ENCODE measurements at regions not wholly inside any gene's neighbourhood (a gene's known extent, or its start where the extent isn't known, plus 50 kb on each side); places are given as distances from the start of the nearest gene placed in this dataset.

GRCh38 chr14:29442696-29443095, 485.0 kb downstream of the PRKD1 start:
- Mint-ChIP-seq H3K9me3 (peaks cover 36% of the 10 kb centered on the region), H3K4me1 (ENCODE audit: low read depth) (no peaks in the 10 kb centered on the region), H3K36me3 (ENCODE audit: low read depth) (no peaks in the 10 kb centered on the region), H3K4me3 (no peak overlapping the region), H3K27ac (no peak overlapping the region), H3K27me3 (ENCODE audit: low read depth) (no peaks in the 10 kb centered on the region)

- H3K9me3 Mint-ChIP-seq: peaks cover 28% of the 10 kb centered on the region
- H3K27me3 Mint-ChIP-seq (ENCODE audit: low read depth): no peaks in the 10 kb centered on the region
- H3K27ac Mint-ChIP-seq: no peak overlapping the region
- H3K4me3 Mint-ChIP-seq: no peak overlapping the region
- H3K4me1 Mint-ChIP-seq (ENCODE audit: low read depth): no peaks in the 10 kb centered on the region
- H3K36me3 Mint-ChIP-seq (ENCODE audit: low read depth): no peaks in the 10 kb centered on the region
Observed at GRCh38 chr14:29444216-29444615, 483.4 kb downstream of the PRKD1 start.

- Mint-ChIP-seq H3K9me3 (peaks cover 28% of the 10 kb centered on the region), H3K36me3 (ENCODE audit: low read depth) (no peaks in the 10 kb centered on the region), H3K27ac (no peak overlapping the region), H3K4me1 (ENCODE audit: low read depth) (no peaks in the 10 kb centered on the region), H3K4me3 (no peak overlapping the region), H3K27me3 (ENCODE audit: low read depth) (no peaks in the 10 kb centered on the region)
Observed at GRCh38 chr14:29444805-29445204, 482.8 kb downstream of the PRKD1 start.

- H3K27me3 Mint-ChIP-seq (ENCODE audit: low read depth): no peaks in the 10 kb centered on the region
- H3K36me3 Mint-ChIP-seq (ENCODE audit: low read depth): no peaks in the 10 kb centered on the region
- H3K27ac Mint-ChIP-seq: no peak overlapping the region
- H3K9me3 Mint-ChIP-seq: peaks cover 38% of the 10 kb centered on the region
- H3K4me1 Mint-ChIP-seq (ENCODE audit: low read depth): no peaks in the 10 kb centered on the region
- H3K4me3 Mint-ChIP-seq: no peak overlapping the region
Observed at GRCh38 chr14:29446971-29447370, 480.7 kb downstream of the PRKD1 start.

- no peaks in the 10 kb centered on the region for H3K4me1 Mint-ChIP-seq (ENCODE audit: low read depth)
Observed at GRCh38 chr14:29451941-29452340, 475.7 kb downstream of the PRKD1 start.

GRCh38 chr14:29453045-29453444, 474.6 kb downstream of the PRKD1 start:
- Mint-ChIP-seq H3K9me3 (peaks cover 10% of the 10 kb centered on the region), H3K36me3 (ENCODE audit: low read depth) (no peaks in the 10 kb centered on the region), H3K4me3 (no peak overlapping the region), H3K27ac (no peak overlapping the region), H3K27me3 (ENCODE audit: low read depth) (no peaks in the 10 kb centered on the region), H3K4me1 (ENCODE audit: low read depth) (no peaks in the 10 kb centered on the region)

More at GRCh38 chr14:29451941-29452340, 475.7 kb downstream of the PRKD1 start:
- Mint-ChIP-seq H3K27ac (no peak overlapping the region), H3K36me3 (ENCODE audit: low read depth) (no peaks in the 10 kb centered on the region), H3K4me3 (no peak overlapping the region), H3K9me3 (peaks cover 11% of the 10 kb centered on the region), H3K27me3 (ENCODE audit: low read depth) (no peaks in the 10 kb centered on the region)

- no peaks in the 10 kb centered on the region for H3K4me1 Mint-ChIP-seq (ENCODE audit: low read depth)
- no peak overlapping the region for H3K4me3 Mint-ChIP-seq
- H3K27me3 Mint-ChIP-seq (ENCODE audit: low read depth): no peaks in the 10 kb centered on the region
- peaks cover 10% of the 10 kb centered on the region for H3K9me3 Mint-ChIP-seq
- no peak overlapping the region for H3K27ac Mint-ChIP-seq
- no peaks in the 10 kb centered on the region for H3K36me3 Mint-ChIP-seq (ENCODE audit: low read depth)
Observed at GRCh38 chr14:29454026-29454693, 473.5 kb downstream of the PRKD1 start.

GRCh38 chr14:29458547-29458946, 469.1 kb downstream of the PRKD1 start:
- no peaks in the 10 kb centered on the region for H3K4me1 Mint-ChIP-seq (ENCODE audit: low read depth)
- H3K36me3 Mint-ChIP-seq (ENCODE audit: low read depth): no peaks in the 10 kb centered on the region
- no peak overlapping the region for H3K4me3 Mint-ChIP-seq
- H3K27me3 Mint-ChIP-seq (ENCODE audit: low read depth): no peaks in the 10 kb centered on the region
- peaks cover 10% of the 10 kb centered on the region for H3K9me3 Mint-ChIP-seq
- H3K27ac Mint-ChIP-seq: no peak overlapping the region

GRCh38 chr14:29459531-29459930, 468.1 kb downstream of the PRKD1 start:
- H3K36me3 Mint-ChIP-seq (ENCODE audit: low read depth): no peaks in the 10 kb centered on the region
- peaks cover 10% of the 10 kb centered on the region for H3K9me3 Mint-ChIP-seq
- H3K4me3 Mint-ChIP-seq: no peak overlapping the region
- no peaks in the 10 kb centered on the region for H3K4me1 Mint-ChIP-seq (ENCODE audit: low read depth)
- H3K27me3 Mint-ChIP-seq (ENCODE audit: low read depth): no peaks in the 10 kb centered on the region
- no peak overlapping the region for H3K27ac Mint-ChIP-seq

GRCh38 chr14:29459969-29460560, 467.6 kb downstream of the PRKD1 start:
- H3K36me3 Mint-ChIP-seq (ENCODE audit: low read depth): no peaks in the 10 kb centered on the region
- H3K4me1 Mint-ChIP-seq (ENCODE audit: low read depth): no peaks in the 10 kb centered on the region
- H3K9me3 Mint-ChIP-seq: peaks cover 10% of the 10 kb centered on the region
- H3K4me3 Mint-ChIP-seq: no peak overlapping the region
- no peaks in the 10 kb centered on the region for H3K27me3 Mint-ChIP-seq (ENCODE audit: low read depth)
- no peak overlapping the region for H3K27ac Mint-ChIP-seq

GRCh38 chr14:29461101-29461500, 466.5 kb downstream of the PRKD1 start:
- Mint-ChIP-seq H3K4me1 (ENCODE audit: low read depth) (no peaks in the 10 kb centered on the region), H3K9me3 (peaks cover 10% of the 10 kb centered on the region), H3K4me3 (no peak overlapping the region), H3K27me3 (ENCODE audit: low read depth) (no peaks in the 10 kb centered on the region), H3K36me3 (ENCODE audit: low read depth) (no peaks in the 10 kb centered on the region), H3K27ac (no peak overlapping the region)

- H3K27ac Mint-ChIP-seq: no peak overlapping the region
- no peaks in the 10 kb centered on the region for H3K36me3 Mint-ChIP-seq (ENCODE audit: low read depth)
- no peaks in the 10 kb centered on the region for H3K4me1 Mint-ChIP-seq (ENCODE audit: low read depth)
- H3K9me3 Mint-ChIP-seq: peaks cover 10% of the 10 kb centered on the region
- H3K4me3 Mint-ChIP-seq: no peak overlapping the region
- no peaks in the 10 kb centered on the region for H3K27me3 Mint-ChIP-seq (ENCODE audit: low read depth)
Observed at GRCh38 chr14:29461506-29461905, 466.1 kb downstream of the PRKD1 start.

- H3K9me3 Mint-ChIP-seq: peaks cover 10% of the 10 kb centered on the region
- H3K27ac Mint-ChIP-seq: no peak overlapping the region
- no peaks in the 10 kb centered on the region for H3K27me3 Mint-ChIP-seq (ENCODE audit: low read depth)
- no peak overlapping the region for H3K4me3 Mint-ChIP-seq
- H3K36me3 Mint-ChIP-seq (ENCODE audit: low read depth): no peaks in the 10 kb centered on the region
- no peaks in the 10 kb centered on the region for H3K4me1 Mint-ChIP-seq (ENCODE audit: low read depth)
Observed at GRCh38 chr14:29462321-29462720, 465.3 kb downstream of the PRKD1 start.

- H3K27ac Mint-ChIP-seq: no peak overlapping the region
- H3K27me3 Mint-ChIP-seq (ENCODE audit: low read depth): no peaks in the 10 kb centered on the region
- peaks cover 10% of the 10 kb centered on the region for H3K9me3 Mint-ChIP-seq
- H3K36me3 Mint-ChIP-seq (ENCODE audit: low read depth): no peaks in the 10 kb centered on the region
- no peak overlapping the region for H3K4me3 Mint-ChIP-seq
- H3K4me1 Mint-ChIP-seq (ENCODE audit: low read depth): no peaks in the 10 kb centered on the region
Observed at GRCh38 chr14:29462772-29463171, 464.9 kb downstream of the PRKD1 start.

- Mint-ChIP-seq H3K36me3 (ENCODE audit: low read depth) (no peaks in the 10 kb centered on the region), H3K9me3 (peaks cover 14% of the 10 kb centered on the region), H3K27me3 (ENCODE audit: low read depth) (no peaks in the 10 kb centered on the region), H3K4me3 (no peak overlapping the region), H3K27ac (no peak overlapping the region), H3K4me1 (ENCODE audit: low read depth) (no peaks in the 10 kb centered on the region)
Observed at GRCh38 chr14:29463727-29464395, 463.8 kb downstream of the PRKD1 start.
